HCT116 (cell line): ENCODE measurements at regions not wholly inside any gene's neighbourhood (a gene's known extent, or its start where the extent isn't known, plus 50 kb on each side); places are given as distances from the start of the nearest gene placed in this dataset.
"Not testable (repeated sequence)": the region's sequence is repeated elsewhere in the genome, so short reads cannot be mapped to it uniquely, and the experiment has no call there.

Experiments
- ATAC-seq: fragments of 200-7000 bp; cut with Tn5 transposase; 2 replicates; pipeline ENCODE4 v1.9.1; 2020; ENCODE audit warnings: mild to moderate bottlenecking, moderate library complexity
- BruUV-seq: library from RNA; stranded (reverse); fragments of 400-500 nt; replicated peaks from 2 replicates; lab custom pipeline; 2021; lab: Mats Ljungman, UMichigan
- CTCF ChIA-PET: fragments of 300-600 bp; sonication (Branson Sonifier 250); formaldehyde crosslinking; loops from one replicate; lab custom pipeline; 2021; ENCODE audit warnings: antibody characterized with exemption; lab: Charles Lee
- POLR2A ChIA-PET: fragments of 300-600, 350-600 bp; sonication (Branson Sonifier 250); formaldehyde crosslinking; loops from one replicate; lab custom pipeline; 2021; ENCODE audit warnings: antibody characterized with exemption; lab: Charles Lee
- RAD21 ChIA-PET, 2 experiments: fragments of 300-600 bp; sonication (Branson Sonifier 250); formaldehyde crosslinking; loops; one replicate each; lab custom pipeline; 2023; ENCODE audit warnings: low total read pairs in 2 of 2; ENCODE audit not compliant: uncharacterized antibody in 2 of 2, unreplicated experiment in 2 of 2, low non-redundant PET in 1 of 2; lab: Charles Lee
- DNase-seq: peaks from one replicate; pipeline ENCODE4 v3.0.0-alpha.2; 2010; ENCODE audit warnings: low read depth, low spot score
- H2AFZ ChIP-seq: fragments of 200-600 bp; shearing (Covaris generic), sonication (generic); 2 replicates; pipeline ENCODE4 v1.6.1; 2017; ENCODE audit warnings: low read depth, mixed run types, mixed read lengths, antibody characterized with exemption, low read length; ENCODE audit not compliant: poor library complexity, severe bottlenecking
- H3K27ac ChIP-seq: 2 replicates; pipeline ENCODE4 v1.5.1; 2012; ENCODE audit warnings: low read depth, low read length
- H3K27me3 ChIP-seq: fragments of 200-600 bp; sonication (generic); 2 replicates; pipeline ENCODE4 v1.6.1; 2016; ENCODE audit warnings: mixed run types, low read length, mixed read lengths; ENCODE audit not compliant: insufficient read depth
- H3K36me3 ChIP-seq, 2 experiments: fragments of 200-500 bp in 1 of 2; fragments of 200-600 bp in 1 of 2; sonication (Bioruptor generic) in 1 of 2; sonication (generic) in 1 of 2; 2 replicates each; pipeline versions ENCODE4 v1.5.1 to v1.6.1; 2014 to 2016; ENCODE audit warnings: low read length in 2 of 2, inconsistent platforms in 1 of 2, mixed read lengths in 1 of 2, mixed run types in 1 of 2; ENCODE audit not compliant: insufficient read depth in 2 of 2, control insufficient read depth in 1 of 2
- H3K4me1 ChIP-seq, 2 experiments: fragments of 200-600 bp in 1 of 2; sonication (generic) in 1 of 2; 2 replicates each; pipeline versions ENCODE4 v1.5.1 to v1.6.1; 2012 to 2017; ENCODE audit warnings: low read length in 2 of 2, inconsistent platforms in 1 of 2, mild to moderate bottlenecking in 1 of 2, mixed read lengths in 1 of 2, mixed run types in 1 of 2, moderate library complexity in 1 of 2; ENCODE audit not compliant: insufficient read depth in 2 of 2, control insufficient read depth in 1 of 2
- H3K4me2 ChIP-seq: fragments of 200-600 bp; sonication (generic); 2 replicates; pipeline ENCODE4 v1.6.1; 2017; ENCODE audit warnings: mixed run types, low read length, mixed read lengths
- H3K4me3 ChIP-seq, 2 experiments: fragments of 200-600 bp in 1 of 2; sonication (generic) in 1 of 2; replicated peaks in 1 of 2; 2 replicates each; pipeline ENCODE4 v1.5.1; 2011 to 2016; ENCODE audit warnings: low read length in 2 of 2, control low read depth in 1 of 2, low read depth in 1 of 2, mild to moderate bottlenecking in 1 of 2, mixed read lengths in 1 of 2, mixed run types in 1 of 2
- H3K79me2 ChIP-seq: fragments of 200-600 bp; sonication (generic); 2 replicates; pipeline ENCODE4 v1.6.1; 2017; ENCODE audit warnings: mild to moderate bottlenecking, mixed run types, low read length, moderate library complexity, mixed read lengths; ENCODE audit not compliant: insufficient read depth
- H3K9ac ChIP-seq: fragments of 200-600 bp; sonication (generic); 2 replicates; pipeline ENCODE4 v1.6.1; 2016; ENCODE audit warnings: low read length, mixed read lengths
- H3K9me2 ChIP-seq: fragments of 200-600 bp; sonication (generic), shearing (Covaris generic); 2 replicates; pipeline ENCODE4 v1.6.1; 2017; ENCODE audit warnings: mixed run types, mild to moderate bottlenecking, moderate library complexity; ENCODE audit not compliant: insufficient read depth
- H3K9me3 ChIP-seq, 2 experiments: fragments of 200-500 bp in 1 of 2; fragments of 200-600 bp in 1 of 2; sonication (Bioruptor generic) in 1 of 2; sonication (generic) in 1 of 2; 2 replicates each; pipeline ENCODE4 v1.6.1; 2014 to 2017; ENCODE audit warnings: low read length in 2 of 2, mixed read lengths in 2 of 2, inconsistent platforms in 1 of 2, low read depth in 1 of 2, mild to moderate bottlenecking in 1 of 2, mixed run types in 1 of 2, moderate library complexity in 1 of 2; ENCODE audit not compliant: control insufficient read depth in 1 of 2, insufficient read depth in 1 of 2
- H4K20me1 ChIP-seq: fragments of 200-600 bp; sonication (generic), shearing (Covaris generic); 2 replicates; pipeline ENCODE4 v1.6.1; 2017; ENCODE audit warnings: mixed run types, mild to moderate bottlenecking, moderate library complexity; ENCODE audit not compliant: insufficient read depth
- CBX3 ChIP-seq: IDR thresholded peaks from 2 replicates; pipeline ENCODE4 v1.6.1; 2012; ENCODE audit warnings: low read depth
- ELF1 ChIP-seq: IDR thresholded peaks from 2 replicates; pipeline ENCODE4 v1.6.1; 2012; ENCODE audit warnings: low read depth, borderline replicate concordance
- EZH2 ChIP-seq: fragments of 200-600 bp; sonication (generic); IDR thresholded peaks from 2 replicates; pipeline ENCODE4 v1.6.1; 2017; ENCODE audit warnings: antibody characterized with exemption, mixed run types
- EZH2phosphoT487 ChIP-seq: fragments of 200-600 bp; IDR thresholded peaks from 2 replicates; pipeline ENCODE4 v1.6.1; 2018; ENCODE audit warnings: antibody characterized with exemption, borderline replicate concordance
- JUND ChIP-seq: IDR thresholded peaks from 2 replicates; pipeline ENCODE4 v1.6.1; 2012
- SRF ChIP-seq: IDR thresholded peaks from 2 replicates; pipeline ENCODE4 v1.6.1; 2012; ENCODE audit warnings: low read depth
- TCF7L2 ChIP-seq: IDR thresholded peaks from 2 replicates; pipeline ENCODE4 v1.7.0; 2011; ENCODE audit warnings: borderline replicate concordance, inconsistent platforms; ENCODE audit not compliant: insufficient read depth, insufficient read length; ENCODE audit errors: extremely low read depth
- YY1 ChIP-seq: IDR thresholded peaks from 2 replicates; pipeline ENCODE4 v1.6.1; 2011; ENCODE audit warnings: low read length, low read depth, moderate library complexity, mild to moderate bottlenecking; ENCODE audit not compliant: insufficient replicate concordance; ENCODE audit errors: extremely low read depth
- intact Hi-C: fragments of 100-400 bp; cut with micrococcal nuclease; formaldehyde crosslinking; loops from 2 replicates; pipeline ENCODE4 v1.10.0; 2022
- TF ChIP-seq, protein P1 (sequence below): IDR thresholded peaks from 2 replicates; pipeline ENCODE4 v1.6.1; 2012

DNA sequence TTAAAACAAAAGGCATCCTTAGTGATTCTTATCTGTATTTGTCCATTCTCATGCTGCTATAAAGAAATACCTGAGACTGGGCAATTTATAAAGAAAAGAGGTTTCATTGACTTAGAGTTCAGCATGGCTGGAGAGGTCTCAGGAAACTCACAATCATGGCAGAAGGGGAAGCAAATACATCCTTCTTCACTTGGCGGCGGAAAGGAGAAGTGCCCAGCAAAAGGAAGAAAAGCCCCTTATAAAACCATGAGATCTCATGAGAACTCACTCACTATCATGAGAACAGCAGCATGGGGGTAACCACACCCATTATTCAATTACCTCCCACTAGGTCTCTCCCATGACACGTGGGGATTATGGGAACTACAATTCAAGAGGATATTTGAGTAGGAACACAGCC is 271.1 kb upstream of the PRKD1 start:
- ATAC-seq, H3K36me3 ChIP-seq, H3K4me1 ChIP-seq, DNase-seq, H3K9me3 ChIP-seq, RAD21 ChIA-PET, POLR2A ChIA-PET, H3K27me3 ChIP-seq, CTCF ChIA-PET, H3K9ac ChIP-seq, BruUV-seq, H3K4me3 ChIP-seq, H3K27ac ChIP-seq, H3K79me2 ChIP-seq, H2AFZ ChIP-seq, H4K20me1 ChIP-seq, H3K4me2 ChIP-seq, H3K9me2 ChIP-seq, intact Hi-C loops: not testable (repeated sequence)

DNA sequence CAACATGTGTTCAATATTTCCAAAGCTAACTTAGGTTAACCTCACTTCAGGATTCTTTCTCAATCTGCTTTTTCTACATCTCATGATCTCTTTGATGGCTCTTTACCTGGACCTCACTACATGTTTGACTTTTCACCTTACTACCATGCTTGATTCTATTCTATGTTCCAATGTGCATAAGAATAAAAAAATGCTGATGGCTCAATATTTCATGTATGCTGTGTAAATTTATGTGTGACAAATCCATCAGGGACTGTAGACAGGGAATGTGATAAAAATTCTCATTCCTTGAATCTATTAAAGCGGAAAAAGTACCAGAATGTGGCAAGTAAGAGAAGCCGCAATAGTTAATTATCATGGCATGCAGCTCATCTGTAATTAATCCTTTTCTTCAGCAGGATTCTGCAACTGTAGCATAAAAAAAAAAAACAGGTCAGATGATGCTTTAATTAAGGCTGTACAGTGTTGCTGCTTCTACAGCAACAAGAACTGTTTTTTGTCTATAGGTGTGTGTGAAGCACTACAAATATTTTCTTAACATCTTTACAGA is 276.9 kb upstream of the PRKD1 start:
- ATAC-seq (no peak), DNase-seq (no peak)
- Histone ChIP-seq H3K27me3 (no peaks in the 10 kb centered on the region), H3K4me2 (no peak overlapping the region), H3K79me2 (no peaks in the 10 kb centered on the region), H3K9ac (no peak overlapping the region), H3K27ac (no peak overlapping the region), H3K36me3 (no peaks in the 10 kb centered on the region), H2AFZ (no peak overlapping the region), H4K20me1 (no peaks in the 10 kb centered on the region), H3K4me1 (no peaks in the 10 kb centered on the region), H3K4me3 (no peak overlapping the region), H3K9me3 (no peaks in the 10 kb centered on the region; a peak in 1 of 4 replicates), H3K9me2 (no peaks in the 10 kb centered on the region)
- ChIA-PET CTCF (no interaction called here), RAD21 (no interaction called here), POLR2A (no interaction called here)
- BruUV-seq, result no TSS peak
- no peak for TF ChIP-seq SRF
- TF ChIP-seq TCF7L2, result no peak
- no peak for TF ChIP-seq YY1
- no peak for TF ChIP-seq JUND
- TF ChIP-seq CBX3, result no peak
- no peak for TF ChIP-seq EZH2
- TF ChIP-seq ELF1, result no peak
- TF ChIP-seq EZH2phosphoT487, result no peak
- TF ChIP-seq, protein P1, sequence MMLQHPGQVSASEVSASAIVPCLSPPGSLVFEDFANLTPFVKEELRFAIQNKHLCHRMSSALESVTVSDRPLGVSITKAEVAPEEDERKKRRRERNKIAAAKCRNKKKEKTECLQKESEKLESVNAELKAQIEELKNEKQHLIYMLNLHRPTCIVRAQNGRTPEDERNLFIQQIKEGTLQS, result no peak
- intact Hi-C loops, result no loop called here
